Left renal cortex interstitium (tissue), 4 donors: ENCODE measurements at regions not wholly inside any gene's neighbourhood (a gene's known extent, or its start where the extent isn't known, plus 50 kb on each side); places are given as distances from the start of the nearest gene placed in this dataset.
A peak's percentile ranks its signal among the peaks of the same experiment; 100 is the strongest.
"Not testable (repeated sequence)": the region's sequence is repeated elsewhere in the genome, so short reads cannot be mapped to it uniquely, and the experiment has no call there.

Experiments
- DNase-seq, 4 donors: peaks; one replicate each; pipeline ENCODE4 v3.0.0-alpha.2; 2013; ENCODE audit warnings: low read depth in 4 of 4, low spot score in 2 of 4, missing footprints in 1 of 4

- DNase-seq = no peak
These were observed 1427.3 kb downstream of the CDH8 start for GRCh38 chr16:60608971-60609370.

GRCh38 chr16:60605652-60606051 is 1430.6 kb downstream of the CDH8 start:
- DNase-seq = not testable (repeated sequence)

- no peak for DNase-seq
These were observed 1431.1 kb downstream of the CDH8 start for GRCh38 chr16:60605176-60605575.

- no peak for DNase-seq
These were observed 1449.7 kb downstream of the CDH8 start for GRCh38 chr16:60586493-60586892.

- DNase-seq = no peak
These were observed 1453.7 kb downstream of the CDH8 start for GRCh38 chr16:60582528-60582927.

GRCh38 chr16:60566901-60567300 is 1469.3 kb downstream of the CDH8 start:
- no peak for DNase-seq

GRCh38 chr16:60564588-60564987 is 1471.7 kb downstream of the CDH8 start:
- no peak for DNase-seq

GRCh38 chr16:60563166-60563565 is 1473.1 kb downstream of the CDH8 start:
- no peak for DNase-seq

GRCh38 chr16:60558936-60559335 is 1477.3 kb downstream of the CDH8 start:
- no peak for DNase-seq

GRCh38 chr16:60553090-60553757 is 1483.0 kb downstream of the CDH8 start:
- DNase-seq = peak in 1 of 4 donors; percentile 2

- DNase-seq = no peak
These were observed 1494.7 kb downstream of the CDH8 start for GRCh38 chr16:60541535-60541934.

GRCh38 chr16:60510941-60511340 is 1525.3 kb downstream of the CDH8 start:
- DNase-seq = no peak

- DNase-seq = no peak
These were observed 1526.0 kb downstream of the CDH8 start for GRCh38 chr16:60510208-60510607.

GRCh38 chr16:60491273-60491672 is 1545.0 kb downstream of the CDH8 start:
- DNase-seq = no peak

- DNase-seq = no peak
These were observed 1550.3 kb downstream of the CDH8 start for GRCh38 chr16:60485872-60486489.

- DNase-seq = no peak
These were observed 1551.3 kb downstream of the CDH8 start for GRCh38 chr16:60484901-60485300.

- DNase-seq = no peak
These were observed 1554.6 kb downstream of the CDH8 start for GRCh38 chr16:60481591-60481990.

GRCh38 chr16:60478810-60479209 is 1557.4 kb downstream of the CDH8 start:
- no peak for DNase-seq

- no peak for DNase-seq
These were observed 1572.3 kb downstream of the CDH8 start for GRCh38 chr16:60463986-60464385.

GRCh38 chr16:60459463-60459862 is 1576.8 kb downstream of the CDH8 start:
- no peak for DNase-seq

- DNase-seq = no peak
These were observed 1578.0 kb downstream of the CDH8 start for GRCh38 chr16:60458255-60458654.

- no peak for DNase-seq
These were observed 1583.6 kb downstream of the CDH8 start for GRCh38 chr16:60452646-60453045.

GRCh38 chr16:60438894-60439293 is 1597.3 kb downstream of the CDH8 start:
- DNase-seq = no peak
